Amniotic stem cell (primary cell): ENCODE measurements at regions not wholly inside any gene's neighbourhood (a gene's known extent, or its start where the extent isn't known, plus 50 kb on each side); places are given as distances from the start of the nearest gene placed in this dataset.

Experiments
- DNase-seq: peaks from one replicate; lab custom pipeline; 2025; lab: John Stamatoyannopoulos, UW

- no peak for DNase-seq
Observed at GRCh38 chr18:28408528-28408927, 231.6 kb upstream of the CDH2 start.

GRCh38 chr18:28407681-28408080 is 230.8 kb upstream of the CDH2 start:
- no peak for DNase-seq

GRCh38 chr18:28406533-28406932 is 229.6 kb upstream of the CDH2 start:
- DNase-seq = no peak

- no peak for DNase-seq
Observed at GRCh38 chr18:28404694-28405093, 227.8 kb upstream of the CDH2 start.

- DNase-seq = no peak
Observed at GRCh38 chr18:28399781-28400362, 222.9 kb upstream of the CDH2 start.

GRCh38 chr18:28398471-28398870 is 221.5 kb upstream of the CDH2 start:
- no peak for DNase-seq

- DNase-seq = no peak
Observed at GRCh38 chr18:28390022-28390421, 213.1 kb upstream of the CDH2 start.

- no peak for DNase-seq
Observed at GRCh38 chr18:28382215-28382879, 205.4 kb upstream of the CDH2 start.

GRCh38 chr18:28372186-28372585 is 195.3 kb upstream of the CDH2 start:
- no peak for DNase-seq

- no peak for DNase-seq
Observed at GRCh38 chr18:28366676-28367075, 189.7 kb upstream of the CDH2 start.

GRCh38 chr18:28365411-28365831 is 188.5 kb upstream of the CDH2 start:
- DNase-seq = no peak

GRCh38 chr18:28363124-28363523 is 186.2 kb upstream of the CDH2 start:
- DNase-seq = no peak

GRCh38 chr18:28359176-28359575 is 182.2 kb upstream of the CDH2 start:
- DNase-seq = no peak

- DNase-seq = no peak
Observed at GRCh38 chr18:28357766-28358401, 181.0 kb upstream of the CDH2 start.

- DNase-seq = no peak
Observed at GRCh38 chr18:28350821-28351220, 173.9 kb upstream of the CDH2 start.

- DNase-seq = no peak
Observed at GRCh38 chr18:28342231-28342630, 165.3 kb upstream of the CDH2 start.

GRCh38 chr18:28338316-28338715 is 161.4 kb upstream of the CDH2 start:
- DNase-seq = no peak

GRCh38 chr18:28334516-28334915 is 157.6 kb upstream of the CDH2 start:
- no peak for DNase-seq

- DNase-seq = no peak
Observed at GRCh38 chr18:28332071-28332470, 155.1 kb upstream of the CDH2 start.

- no peak for DNase-seq
Observed at GRCh38 chr18:28331551-28331950, 154.6 kb upstream of the CDH2 start.

- DNase-seq = no peak
Observed at GRCh38 chr18:28313602-28314001, 136.7 kb upstream of the CDH2 start.

- DNase-seq = no peak
Observed at GRCh38 chr18:28288784-28289183, 111.9 kb upstream of the CDH2 start.

GRCh38 chr18:28287146-28287545 is 110.2 kb upstream of the CDH2 start:
- no peak for DNase-seq

GRCh38 chr18:28284132-28284531 is 107.2 kb upstream of the CDH2 start:
- peak; percentile 51 for DNase-seq
